ENCODE measurements at regions not wholly inside any gene's neighbourhood (a gene's known extent, or its start where the extent isn't known, plus 50 kb on each side); places are given as distances from the start of the nearest gene placed in this dataset.

DNA sequence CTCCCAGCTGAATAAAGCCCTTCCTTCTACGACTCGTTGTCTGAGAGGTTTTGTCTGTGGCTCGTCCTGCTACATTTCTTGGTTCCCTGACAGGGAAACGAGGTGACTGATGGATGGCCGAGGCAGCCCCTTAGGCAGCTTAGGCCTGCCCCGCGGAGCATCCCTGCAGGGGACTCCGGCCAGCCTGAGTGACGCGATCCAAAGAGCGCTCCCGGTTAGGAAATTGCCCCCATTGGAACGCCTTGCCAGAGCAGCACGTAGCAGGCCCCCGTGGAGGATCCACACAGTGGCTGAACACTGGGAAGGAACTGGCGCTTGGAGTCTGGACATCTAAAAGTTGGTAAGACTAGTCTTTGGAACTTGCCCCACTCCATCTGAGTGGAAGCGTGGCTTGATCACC is 296.8 kb upstream of the SGCG start:
- TF ChIP-seq, protein P1, sequence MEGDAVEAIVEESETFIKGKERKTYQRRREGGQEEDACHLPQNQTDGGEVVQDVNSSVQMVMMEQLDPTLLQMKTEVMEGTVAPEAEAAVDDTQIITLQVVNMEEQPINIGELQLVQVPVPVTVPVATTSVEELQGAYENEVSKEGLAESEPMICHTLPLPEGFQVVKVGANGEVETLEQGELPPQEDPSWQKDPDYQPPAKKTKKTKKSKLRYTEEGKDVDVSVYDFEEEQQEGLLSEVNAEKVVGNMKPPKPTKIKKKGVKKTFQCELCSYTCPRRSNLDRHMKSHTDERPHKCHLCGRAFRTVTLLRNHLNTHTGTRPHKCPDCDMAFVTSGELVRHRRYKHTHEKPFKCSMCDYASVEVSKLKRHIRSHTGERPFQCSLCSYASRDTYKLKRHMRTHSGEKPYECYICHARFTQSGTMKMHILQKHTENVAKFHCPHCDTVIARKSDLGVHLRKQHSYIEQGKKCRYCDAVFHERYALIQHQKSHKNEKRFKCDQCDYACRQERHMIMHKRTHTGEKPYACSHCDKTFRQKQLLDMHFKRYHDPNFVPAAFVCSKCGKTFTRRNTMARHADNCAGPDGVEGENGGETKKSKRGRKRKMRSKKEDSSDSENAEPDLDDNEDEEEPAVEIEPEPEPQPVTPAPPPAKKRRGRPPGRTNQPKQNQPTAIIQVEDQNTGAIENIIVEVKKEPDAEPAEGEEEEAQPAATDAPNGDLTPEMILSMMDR (IDR thresholded peaks at IDR 0.05): no peak
- TF ChIP-seq ZFX (IDR thresholded peaks at IDR 0.05; ENCODE audit: borderline replicate concordance): no peak

All from 22Rv1 (cell line).